Inferior parietal cortex (tissue), 1 donor: ENCODE measurements at regions not wholly inside any gene's neighbourhood (a gene's known extent, or its start where the extent isn't known, plus 50 kb on each side); places are given as distances from the start of the nearest gene placed in this dataset.

ENCODE experiments used
- DNase-seq: peaks from one replicate; pipeline ENCODE4 v3.0.0-alpha.2; 2016; ENCODE audit errors: extremely low spot score

DNA sequence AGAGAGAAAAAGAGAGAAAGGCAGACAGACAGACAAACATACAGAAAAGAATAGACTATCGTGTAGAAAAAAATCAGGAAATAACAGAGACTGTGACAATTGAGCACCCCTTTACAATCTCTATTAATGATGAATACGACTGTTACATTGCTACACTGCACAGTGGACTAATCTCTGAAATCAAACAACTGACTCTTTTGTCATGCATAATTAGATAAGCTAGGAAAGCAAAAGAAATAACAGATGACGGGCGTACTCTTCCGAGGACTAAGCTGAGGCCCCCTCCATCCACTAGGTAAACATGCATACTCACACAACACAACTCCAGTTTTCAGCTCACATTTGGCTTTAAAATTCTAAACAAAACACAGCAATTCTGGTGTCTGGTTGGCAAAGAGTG, 267.0 kb downstream of the NOL4 start:
- DNase-seq: no peak

DNA sequence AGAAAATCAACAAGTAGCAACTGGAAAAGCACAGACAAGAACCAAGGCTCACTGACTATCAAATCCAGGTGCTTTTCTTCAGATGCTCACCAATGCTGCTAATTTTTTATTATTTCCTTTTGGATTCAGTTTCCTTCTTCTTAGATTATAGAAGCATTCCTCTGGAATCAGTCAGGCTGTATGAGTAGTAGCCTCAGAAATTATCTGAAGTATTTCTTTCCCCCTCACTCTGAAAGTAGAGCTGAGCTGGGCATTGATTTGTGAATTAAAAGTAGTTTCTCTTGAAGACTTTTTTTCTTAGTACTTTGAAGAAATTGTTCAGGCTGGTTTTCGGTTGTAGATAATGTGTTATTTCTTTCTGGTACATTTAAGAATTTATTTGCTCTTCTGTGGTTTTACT, 273.7 kb downstream of the NOL4 start:
- DNase-seq: no peak

DNA sequence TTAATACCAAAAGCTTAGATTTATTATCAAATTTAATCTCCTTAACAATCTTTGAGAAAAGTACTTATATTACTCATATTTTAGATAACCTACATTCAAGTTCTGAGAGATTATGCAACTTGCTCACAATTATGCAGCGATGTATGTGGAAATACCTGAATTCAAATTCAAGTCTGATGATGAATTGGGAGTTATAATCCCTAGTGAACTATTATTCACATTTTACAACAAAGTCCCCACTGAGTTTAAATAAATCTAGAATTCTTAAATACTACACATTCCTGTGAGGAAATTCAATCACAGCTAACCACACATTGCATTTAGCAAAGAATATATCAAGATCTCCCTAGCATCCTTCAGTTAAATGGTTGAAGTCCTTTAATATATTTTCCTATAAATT, 278.4 kb downstream of the NOL4 start:
- DNase-seq: no peak

- DNase-seq: no peak
These were observed 280.2 kb downstream of the NOL4 start for GRCh38 chr18:33944493-33944892.

DNA sequence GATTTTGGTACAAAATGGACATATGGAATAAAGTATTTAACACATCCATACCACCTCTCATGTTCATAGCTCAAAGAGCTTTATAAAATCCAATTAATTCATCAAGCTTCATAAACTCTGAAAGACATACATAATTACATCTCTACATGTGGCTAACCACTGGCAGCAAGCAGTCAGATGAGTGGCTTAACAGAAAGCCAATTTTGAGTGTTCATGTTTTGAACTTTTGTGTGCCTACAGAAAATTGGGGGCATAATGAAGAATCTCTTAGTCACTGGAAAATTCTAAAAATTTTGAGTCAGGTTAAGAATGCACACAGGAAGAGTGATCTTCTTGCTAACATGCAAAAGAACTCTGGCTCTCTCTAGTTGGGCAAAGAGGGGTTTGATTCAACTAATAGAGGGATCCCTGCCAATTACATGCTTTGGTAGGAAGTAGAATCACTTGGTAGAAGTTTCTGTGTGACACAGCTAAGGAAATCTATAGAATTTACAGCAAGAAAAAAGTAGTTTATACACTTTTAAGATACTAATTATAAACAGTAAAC, 287.4 kb downstream of the NOL4 start:
- DNase-seq: no peak

GRCh38 chr18:33934258-33934657, 290.5 kb downstream of the NOL4 start:
- no peak for DNase-seq

GRCh38 chr18:33928231-33928630, 296.5 kb downstream of the NOL4 start:
- DNase-seq: no peak

DNA sequence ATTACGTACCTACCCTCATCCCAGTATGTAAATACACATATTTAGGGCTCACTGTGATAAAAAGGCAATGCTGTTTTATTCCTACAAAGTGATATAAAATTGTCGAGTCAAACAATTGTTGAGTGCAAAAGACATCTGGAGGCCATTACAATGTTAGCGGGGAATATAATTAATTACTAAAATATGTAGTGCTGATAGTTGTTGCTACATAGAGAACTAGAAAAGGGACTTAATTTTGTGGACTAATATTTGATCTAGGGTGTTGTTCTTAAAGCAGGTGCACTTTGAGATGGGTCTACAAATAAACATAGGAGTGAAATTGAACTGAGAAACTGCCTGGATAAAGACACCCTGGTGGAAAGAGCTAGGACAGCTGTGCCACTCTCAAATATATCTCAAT, 300.1 kb downstream of the NOL4 start:
- no peak for DNase-seq

DNA sequence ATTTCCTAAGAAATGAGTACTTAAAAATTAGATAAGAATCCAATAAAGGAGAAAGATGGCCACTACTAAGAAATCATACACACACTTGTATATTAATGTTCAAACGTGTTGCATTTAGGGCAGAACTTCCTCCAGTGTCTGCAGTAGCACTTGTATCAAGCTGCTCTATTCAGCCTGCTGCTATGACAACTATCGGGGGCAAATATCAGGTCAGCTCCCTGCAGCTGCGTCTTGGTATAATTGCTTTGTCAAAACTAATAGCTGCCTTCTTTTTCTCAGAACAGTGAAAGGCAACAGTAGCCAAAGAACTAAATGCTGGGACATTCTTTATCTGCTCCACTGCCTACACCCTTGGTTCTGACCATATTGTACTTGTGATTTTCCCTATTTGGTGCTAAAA, 300.7 kb downstream of the NOL4 start:
- no peak for DNase-seq

DNA sequence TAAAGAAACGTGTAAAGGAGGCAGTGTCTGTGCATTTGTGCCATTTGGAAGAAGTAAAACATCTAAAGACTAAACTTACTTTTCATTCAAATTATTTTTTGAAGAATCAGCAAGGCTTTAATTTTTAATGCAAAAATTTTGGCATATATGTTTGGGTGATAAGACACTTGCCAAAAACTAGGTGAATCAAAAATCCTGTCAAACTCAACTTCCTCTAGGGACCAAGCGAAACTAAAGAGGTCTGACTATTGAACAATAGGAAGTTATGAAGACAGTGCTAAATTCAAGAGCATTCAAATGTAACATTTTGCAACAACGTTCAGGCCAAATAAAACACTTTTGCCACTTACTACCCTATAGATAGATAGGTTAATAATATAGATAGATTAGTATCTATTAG, 306.1 kb downstream of the NOL4 start:
- no peak for DNase-seq

GRCh38 chr18:33916200-33916599, 308.5 kb downstream of the NOL4 start:
- no peak for DNase-seq

DNA sequence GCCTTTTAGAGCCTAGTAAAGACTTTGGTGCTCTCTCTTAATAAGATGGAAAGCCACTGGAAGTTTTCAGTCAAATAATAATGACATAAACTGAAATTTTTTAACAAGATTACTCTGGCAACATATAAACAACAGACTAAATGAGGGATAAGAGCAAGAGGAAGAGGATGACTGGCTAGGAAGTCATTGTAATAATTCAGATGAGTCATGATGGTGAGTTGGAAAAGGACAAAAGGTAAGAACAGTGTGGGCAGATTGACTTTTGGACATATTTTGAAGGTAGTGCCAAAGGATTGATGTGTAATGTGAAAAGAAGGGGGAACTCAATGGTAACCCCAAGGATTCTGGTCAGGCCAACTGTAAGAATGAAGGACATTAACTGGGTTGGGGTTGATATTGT, 310.3 kb downstream of the NOL4 start:
- DNase-seq: no peak

- no peak for DNase-seq
These were observed 318.7 kb downstream of the NOL4 start for GRCh38 chr18:33906046-33906445.

GRCh38 chr18:33901894-33902512, 322.7 kb downstream of the NOL4 start:
- DNase-seq: no peak

- no peak for DNase-seq
These were observed 322.6 kb downstream of the ASXL3 start for GRCh38 chr18:33900638-33901037.

DNA sequence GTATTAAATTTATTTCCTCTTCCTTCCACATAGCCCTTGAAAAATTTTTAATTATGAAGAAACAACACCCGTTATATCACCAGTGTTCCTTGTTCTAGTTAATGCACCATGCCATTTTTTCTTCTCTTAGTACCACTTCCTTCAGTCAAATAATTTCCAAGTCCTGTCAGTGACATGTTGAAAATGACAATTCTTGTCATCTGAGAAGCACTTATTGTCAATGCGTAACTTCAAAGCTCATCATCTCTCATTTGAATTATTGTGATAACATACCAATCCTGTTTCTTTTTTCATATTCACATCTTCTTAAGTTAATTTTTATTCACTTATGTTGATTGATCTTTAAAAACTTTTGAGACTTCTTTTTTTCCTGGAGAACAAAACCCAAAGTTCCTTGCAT, 320.4 kb downstream of the ASXL3 start:
- no peak for DNase-seq

GRCh38 chr18:33878213-33878612, 300.2 kb downstream of the ASXL3 start:
- no peak for DNase-seq

GRCh38 chr18:33875029-33875565, 297.1 kb downstream of the ASXL3 start:
- DNase-seq: no peak

DNA sequence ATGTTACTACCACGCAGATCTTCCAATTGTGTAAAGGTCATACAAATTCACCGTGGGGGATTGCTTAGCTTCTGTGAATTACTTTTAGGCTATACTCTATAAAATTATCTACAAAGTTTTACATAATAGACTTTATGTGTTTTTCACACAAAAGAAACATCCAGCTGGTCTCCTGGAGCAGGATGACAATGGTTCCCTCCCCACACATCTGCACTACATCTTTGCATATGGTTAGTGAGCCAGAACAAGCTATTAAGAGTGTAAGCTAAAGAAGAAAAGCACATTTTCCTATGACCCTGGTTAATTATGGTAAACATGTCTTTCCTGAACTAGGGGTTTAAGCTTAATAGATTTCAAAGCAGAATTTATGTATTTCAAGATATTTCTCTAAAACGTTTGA, 295.1 kb downstream of the ASXL3 start:
- DNase-seq: no peak

DNA sequence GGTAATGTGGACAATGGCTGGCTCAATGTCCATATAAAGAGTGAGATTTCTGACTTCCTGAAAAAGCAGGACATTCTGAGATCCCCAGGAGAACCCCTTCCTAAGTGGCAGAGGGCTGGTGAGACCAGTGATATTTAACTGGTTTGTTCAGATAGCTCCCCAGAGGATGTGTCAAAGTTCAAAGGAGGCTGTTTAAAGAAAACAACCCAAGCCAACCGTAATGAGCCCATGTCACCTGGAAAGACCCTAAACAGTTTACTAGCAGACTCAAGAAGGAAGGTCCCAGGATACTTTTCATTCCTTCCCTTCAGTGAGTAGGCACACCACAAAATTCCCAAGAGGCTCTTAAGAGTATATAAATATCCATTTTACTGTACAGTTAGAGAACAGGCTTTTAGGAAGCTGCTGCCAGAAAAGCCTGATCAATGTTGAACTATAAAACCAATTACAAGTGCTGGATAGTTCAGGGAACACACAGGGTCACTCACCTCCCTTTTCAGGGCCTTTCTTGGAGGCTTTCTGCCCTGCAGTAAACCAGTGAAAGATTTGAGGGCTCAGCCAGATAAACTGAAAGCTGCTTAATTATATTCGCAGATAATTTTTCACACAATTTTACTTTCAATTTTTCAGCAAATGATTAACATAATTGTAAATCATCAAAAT, 293.5 kb downstream of the ASXL3 start:
- no peak for DNase-seq

GRCh38 chr18:33870059-33870458, 292.0 kb downstream of the ASXL3 start:
- no peak for DNase-seq

- no peak for DNase-seq
These were observed 288.4 kb downstream of the ASXL3 start for GRCh38 chr18:33866386-33866785.

- no peak for DNase-seq
These were observed 285.9 kb downstream of the ASXL3 start for GRCh38 chr18:33863912-33864311.

GRCh38 chr18:33854827-33855139, 276.8 kb downstream of the ASXL3 start:
- no peak for DNase-seq
